Spinal cord (tissue), 10 donors: ENCODE measurements at regions not wholly inside any gene's neighbourhood (a gene's known extent, or its start where the extent isn't known, plus 50 kb on each side); places are given as distances from the start of the nearest gene placed in this dataset. TPM values are rescaled to one million over a fixed set of nuclear protein-coding genes. Genes with fewer than 3 reads are reported as not detected.
"Not testable (repeated sequence)": the region's sequence is repeated elsewhere in the genome, so short reads cannot be mapped to it uniquely, and the experiment has no call there.

Source experiments
- DNase-seq, 6 donors: peaks; one replicate each; pipeline versions ENCODE4 v3.0.0 to v3.0.0-alpha.2; 2013 to 2015; ENCODE audit warnings: low spot score in 6 of 6, low read depth in 4 of 6
- H3K27ac ChIP-seq: one replicate; pipeline ENCODE4 v1.5.1; 2013; ENCODE audit warnings: low read depth, low read length, control low read depth
- H3K27me3 ChIP-seq: one replicate; pipeline ENCODE4 v1.6.1; 2013; ENCODE audit warnings: low read length; ENCODE audit not compliant: control insufficient read depth, insufficient read depth
- H3K36me3 ChIP-seq: one replicate; pipeline ENCODE4 v1.6.1; 2013; ENCODE audit warnings: low read length; ENCODE audit not compliant: control insufficient read depth, insufficient read depth
- H3K4me1 ChIP-seq: one replicate; pipeline ENCODE4 v1.6.1; 2013; ENCODE audit warnings: low read length; ENCODE audit not compliant: control insufficient read depth, insufficient read depth
- H3K4me3 ChIP-seq: one replicate; pipeline ENCODE4 v1.5.1; 2013; ENCODE audit warnings: low read depth, low read length, control low read depth
- H3K9me3 ChIP-seq: one replicate; pipeline ENCODE4 v1.6.1; 2013; ENCODE audit warnings: low read length; ENCODE audit not compliant: control insufficient read depth, insufficient read depth
- WGBS: methylation state at CpG from one replicate; pipeline ENCODE4 v1.1.5; 2013; ENCODE audit warnings: missing lambda C conversion rate; ENCODE audit not compliant: insufficient coverage; 5-methylcytosine and 5-hydroxymethylcytosine counted together
- small RNA-seq: library from RNA; depleted of rRNA; stranded (forward); fragments of <200 nt; gene quantifications from one replicate; pipeline ENCODE3, GENCODE V24; 2014; ENCODE audit warnings: low replicate concordance
- donor health status: healthy.

GRCh38 chr17:64718816-64719215, 56.7 kb upstream of the SMURF2 start:
- no CpG with 5 or more reads among the region's 6 CpGs for WGBS
- not testable (repeated sequence) for H3K9me3 ChIP-seq, H3K27ac ChIP-seq, H3K27me3 ChIP-seq, H3K36me3 ChIP-seq, DNase-seq, H3K4me3 ChIP-seq, H3K4me1 ChIP-seq

GRCh38 chr17:64718058-64718457, 56.0 kb upstream of the SMURF2 start:
- DNase-seq: no peak
- no peaks in the 10 kb centered on the region for H3K9me3 ChIP-seq
- H3K27me3 ChIP-seq: no peaks in the 10 kb centered on the region
- no peak overlapping the region for H3K27ac ChIP-seq
- H3K36me3 ChIP-seq: no peaks in the 10 kb centered on the region
- WGBS: no CpG with 5 or more reads among the region's 1 CpG
- no peaks in the 10 kb centered on the region for H3K4me1 ChIP-seq
- H3K4me3 ChIP-seq: no peak overlapping the region

- 96% methylated on average over 11 of the region's 27 CpGs for WGBS
- not testable (repeated sequence) for H3K27ac ChIP-seq
Measured at GRCh38 chr17:64716496-64716895, 54.4 kb upstream of the SMURF2 start.

GRCh38 chr17:64713786-64714185, 51.7 kb upstream of the SMURF2 start:
- not testable (repeated sequence) for DNase-seq, H3K27me3 ChIP-seq, H3K36me3 ChIP-seq, H3K9me3 ChIP-seq, H3K4me3 ChIP-seq, H3K4me1 ChIP-seq, H3K27ac ChIP-seq
- 85% methylated on average over 4 of the region's 7 CpGs for WGBS

More at GRCh38 chr17:64716496-64716895, 54.4 kb upstream of the SMURF2 start:
- H3K9me3 ChIP-seq, H3K36me3 ChIP-seq, DNase-seq, H3K4me1 ChIP-seq, H3K4me3 ChIP-seq, H3K27me3 ChIP-seq: not testable (repeated sequence)

GRCh38 chr17:64712557-64713351, 50.6 kb upstream of the SMURF2 start:
- not testable (repeated sequence) for H3K9me3 ChIP-seq, H3K27me3 ChIP-seq, H3K4me1 ChIP-seq, DNase-seq, H3K36me3 ChIP-seq, H3K27ac ChIP-seq, H3K4me3 ChIP-seq
- 61% methylated on average over 5 of the region's 11 CpGs for WGBS

Small RNAs in the stretch of these regions (small RNA-seq; reads per million reads assigned to genes)
- not detected for gene AC103810.3
- not detected for gene BPTFP1
- gene MINOS1P2: not detected
- not detected for gene MIR6080
